ENCODE measurements at regions not wholly inside any gene's neighbourhood (a gene's known extent, or its start where the extent isn't known, plus 50 kb on each side); places are given as distances from the start of the nearest gene placed in this dataset.

- TF ChIP-seq FOXM1 (IDR thresholded peaks at IDR 0.05; ENCODE audit: borderline replicate concordance) (no peak), PKNOX1 (IDR thresholded peaks at IDR 0.05) (no peak), SP1 (IDR thresholded peaks at IDR 0.05) (no peak), SUZ12 (IDR thresholded peaks at IDR 0.05) (no peak), CTBP1 (IDR thresholded peaks at IDR 0.05; ENCODE audit: borderline replicate concordance) (no peak), FOXK2 (IDR thresholded peaks at IDR 0.05) (no peak), ARNT (IDR thresholded peaks at IDR 0.05) (no peak)
Measured at GRCh38 chr16:73869126-73869525, 427.5 kb upstream of the PSMD7 start.

Measured in HEK293T (cell line).